ENCODE measurements at regions not wholly inside any gene's neighbourhood (a gene's known extent, or its start where the extent isn't known, plus 50 kb on each side); places are given as distances from the start of the nearest gene placed in this dataset.

DNA sequence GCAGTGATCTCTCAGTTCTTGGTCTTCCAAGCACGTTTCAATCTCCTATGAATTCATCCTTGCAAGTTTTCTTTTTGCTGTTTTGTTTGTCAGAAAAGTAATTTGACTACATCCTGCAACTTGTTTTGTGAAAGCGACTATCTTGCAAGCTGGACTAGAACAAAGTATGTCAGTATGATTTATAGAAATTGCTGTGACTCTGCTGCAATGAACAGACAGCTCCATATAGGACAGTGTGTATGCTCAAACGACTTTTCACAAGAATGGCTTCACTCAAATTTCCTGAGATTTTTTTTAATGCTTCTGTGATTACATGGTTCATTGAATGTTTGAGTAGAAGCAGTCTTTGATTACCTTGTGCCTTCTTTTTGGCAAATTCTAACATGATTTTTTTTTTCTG is 123.5 kb upstream of the TRHDE start:
- TF ChIP-seq, protein P1, sequence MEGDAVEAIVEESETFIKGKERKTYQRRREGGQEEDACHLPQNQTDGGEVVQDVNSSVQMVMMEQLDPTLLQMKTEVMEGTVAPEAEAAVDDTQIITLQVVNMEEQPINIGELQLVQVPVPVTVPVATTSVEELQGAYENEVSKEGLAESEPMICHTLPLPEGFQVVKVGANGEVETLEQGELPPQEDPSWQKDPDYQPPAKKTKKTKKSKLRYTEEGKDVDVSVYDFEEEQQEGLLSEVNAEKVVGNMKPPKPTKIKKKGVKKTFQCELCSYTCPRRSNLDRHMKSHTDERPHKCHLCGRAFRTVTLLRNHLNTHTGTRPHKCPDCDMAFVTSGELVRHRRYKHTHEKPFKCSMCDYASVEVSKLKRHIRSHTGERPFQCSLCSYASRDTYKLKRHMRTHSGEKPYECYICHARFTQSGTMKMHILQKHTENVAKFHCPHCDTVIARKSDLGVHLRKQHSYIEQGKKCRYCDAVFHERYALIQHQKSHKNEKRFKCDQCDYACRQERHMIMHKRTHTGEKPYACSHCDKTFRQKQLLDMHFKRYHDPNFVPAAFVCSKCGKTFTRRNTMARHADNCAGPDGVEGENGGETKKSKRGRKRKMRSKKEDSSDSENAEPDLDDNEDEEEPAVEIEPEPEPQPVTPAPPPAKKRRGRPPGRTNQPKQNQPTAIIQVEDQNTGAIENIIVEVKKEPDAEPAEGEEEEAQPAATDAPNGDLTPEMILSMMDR (IDR thresholded peaks at IDR 0.05), result no peak
- no peak for TF ChIP-seq POLR2A (IDR thresholded peaks at IDR 0.05)
- TF ChIP-seq POLR2AphosphoS5 (IDR thresholded peaks at IDR 0.05), result no peak
- no peak for TF ChIP-seq EP300 (IDR thresholded peaks at IDR 0.05)
